GM23338 (cell line): ENCODE measurements at regions not wholly inside any gene's neighbourhood (a gene's known extent, or its start where the extent isn't known, plus 50 kb on each side); places are given as distances from the start of the nearest gene placed in this dataset.
A peak's percentile ranks its signal among the peaks of the same experiment; 100 is the strongest.

Experiments
- ATAC-seq: fragments of 200-7000 bp; cut with Tn5 transposase; 3 replicates; pipeline ENCODE4 v1.9.1; 2020
- DNase-seq: peaks from one replicate; pipeline ENCODE4 v3.0.0-alpha.2; 2015; ENCODE audit warnings: low spot score
- H2AFZ ChIP-seq: fragments of 200-600 bp; sonication (generic); 2 replicates; pipeline ENCODE4 v1.8.0; 2016; ENCODE audit warnings: antibody characterized with exemption, mild to moderate bottlenecking, moderate library complexity
- H3F3A ChIP-seq: fragments of 200-600 bp; sonication (generic); replicated peaks from 2 replicates; pipeline ENCODE4 v1.8.0; 2017; ENCODE audit warnings: antibody characterized with exemption, mixed run types, low read depth
- H3K27ac ChIP-seq: fragments of 200-600 bp; sonication (generic); 2 replicates; pipeline ENCODE4 v1.6.1; 2016; ENCODE audit warnings: low read depth
- H3K27me3 ChIP-seq: fragments of 200-600 bp; sonication (generic); 2 replicates; pipeline ENCODE4 v1.8.0; 2016; ENCODE audit warnings: mild to moderate bottlenecking, mixed run types, moderate library complexity; ENCODE audit not compliant: insufficient read depth
- H3K36me3 ChIP-seq: fragments of 200-600 bp; sonication (generic); 2 replicates; pipeline ENCODE4 v1.8.0; 2016; ENCODE audit warnings: mild to moderate bottlenecking; ENCODE audit not compliant: insufficient read depth
- H3K4me1 ChIP-seq: fragments of 200-600 bp; sonication (generic); 2 replicates; pipeline ENCODE4 v1.8.0; 2016; ENCODE audit warnings: mild to moderate bottlenecking, moderate library complexity; ENCODE audit not compliant: insufficient read depth
- H3K4me2 ChIP-seq: fragments of 200-600 bp; sonication (generic); 2 replicates; pipeline ENCODE4 v1.7.1; 2017; ENCODE audit warnings: mixed run types
- H3K4me3 ChIP-seq: fragments of 200-600 bp; sonication (generic); 2 replicates; pipeline ENCODE4 v1.6.1; 2016; ENCODE audit warnings: mixed run types
- H3K79me2 ChIP-seq: fragments of 200-600 bp; sonication (generic); replicated peaks from 2 replicates; pipeline ENCODE4 v1.8.0; 2017; ENCODE audit warnings: mild to moderate bottlenecking; ENCODE audit not compliant: insufficient read depth
- H3K9me2 ChIP-seq: fragments of 200-600 bp; sonication (generic); 2 replicates; pipeline ENCODE4 v1.8.0; 2017; ENCODE audit not compliant: insufficient read depth
- H4K20me1 ChIP-seq: fragments of 200-600 bp; sonication (generic); replicated peaks from 2 replicates; pipeline ENCODE4 v1.8.0; 2017; ENCODE audit warnings: mild to moderate bottlenecking; ENCODE audit not compliant: insufficient read depth
- H3K27ac Mint-ChIP-seq: 2 replicates; pipeline ENCODE4 v1.8.0; 2020; ENCODE audit warnings: inconsistent platforms, mild to moderate bottlenecking, moderate library complexity, mixed read lengths
- H3K27me3 Mint-ChIP-seq: 3 replicates; pipeline ENCODE4 v1.8.0; 2022; ENCODE audit warnings: low read depth, mild to moderate bottlenecking, moderate library complexity, mixed read lengths, inconsistent platforms; ENCODE audit not compliant: insufficient read depth, poor library complexity
- H3K36me3 Mint-ChIP-seq: 3 replicates; pipeline ENCODE4 v1.8.0; 2021; ENCODE audit warnings: low read depth, mild to moderate bottlenecking, inconsistent platforms, moderate library complexity, mixed read lengths
- H3K4me1 Mint-ChIP-seq: 3 replicates; pipeline ENCODE4 v1.8.0; 2020; ENCODE audit warnings: mild to moderate bottlenecking, inconsistent platforms, mixed read lengths
- H3K4me3 Mint-ChIP-seq: 3 replicates; pipeline ENCODE4 v1.8.0; 2021; ENCODE audit warnings: moderate library complexity, mild to moderate bottlenecking, inconsistent platforms, mixed read lengths
- H3K9me3 Mint-ChIP-seq: 3 replicates; pipeline ENCODE4 v1.8.0; 2020; ENCODE audit warnings: moderate library complexity, mild to moderate bottlenecking, inconsistent platforms, mixed read lengths
- CREB1 ChIP-seq: fragments of 250-450 bp; sonication (Bioruptor Pico); IDR thresholded peaks from 2 replicates; pipeline ENCODE4 v1.5.0; 2020; ENCODE audit warnings: low read depth, mild to moderate bottlenecking, moderate library complexity
- CTCF ChIP-seq, 2 experiments: fragments of 200-600 bp in 1 of 2; sonication (generic) in 1 of 2; conservative IDR thresholded peaks; 2 replicates each; pipeline versions ENCODE4 v1.5.1 to v1.6.1; 2016 to 2017; ENCODE audit warnings: antibody characterized with exemption in 2 of 2, low read depth in 2 of 2, mild to moderate bottlenecking in 2 of 2, moderate library complexity in 1 of 2
- EZH2 ChIP-seq: fragments of 200-600 bp; sonication (generic); IDR thresholded peaks from one replicate; pipeline ENCODE4 v1.8.0; 2017; ENCODE audit warnings: antibody characterized with exemption, mild to moderate bottlenecking, low read depth; ENCODE audit not compliant: unreplicated experiment
- EZH2phosphoT487 ChIP-seq: fragments of 200-600 bp; sonication (generic); IDR thresholded peaks from one replicate; pipeline ENCODE4 v1.8.1; 2018; ENCODE audit warnings: antibody characterized with exemption; ENCODE audit not compliant: unreplicated experiment
- JUNB ChIP-seq: IDR thresholded peaks from one replicate; pipeline ENCODE4 v1.6.1; 2016; ENCODE audit warnings: antibody characterized with exemption; ENCODE audit not compliant: unreplicated experiment
- NANOG ChIP-seq: IDR thresholded peaks from 2 replicates; pipeline ENCODE4 v1.6.1; 2016; ENCODE audit warnings: antibody characterized with exemption, borderline replicate concordance
- POLR2AphosphoS5 ChIP-seq: IDR thresholded peaks from 2 replicates; pipeline ENCODE4 v1.6.1; 2016; ENCODE audit warnings: antibody characterized with exemption, low read depth
- STAT1 ChIP-seq: IDR thresholded peaks from one replicate; pipeline ENCODE4 v1.6.1; 2016; ENCODE audit warnings: antibody characterized with exemption; ENCODE audit not compliant: unreplicated experiment
- ZNF114 ChIP-seq: fragments of 250-450 bp; sonication (Bioruptor Pico); IDR thresholded peaks from 2 replicates; pipeline ENCODE4 v1.5.0; 2020; ENCODE audit warnings: mild to moderate bottlenecking, moderate library complexity
- ZNF331 ChIP-seq: fragments of 250-450 bp; sonication (Bioruptor Pico); IDR thresholded peaks from 2 replicates; pipeline ENCODE4 v1.5.0; 2020; ENCODE audit warnings: low read depth, mild to moderate bottlenecking, moderate library complexity
- TF ChIP-seq, protein P1 (sequence below): IDR thresholded peaks from one replicate; pipeline ENCODE4 v1.6.1; 2018; ENCODE audit warnings: antibody characterized with exemption; ENCODE audit not compliant: unreplicated experiment
- TF ChIP-seq, protein P2 (sequence below): IDR thresholded peaks from 2 replicates; pipeline ENCODE4 v1.6.1; 2016; ENCODE audit warnings: antibody characterized with exemption

- no peak overlapping the region for H3K4me3 Mint-ChIP-seq
- peaks cover 7% of the 10 kb centered on the region for H3K27me3 Mint-ChIP-seq
- no peak overlapping the region for H3K27ac ChIP-seq
- H4K20me1 ChIP-seq = no peaks in the 10 kb centered on the region
- H3K36me3 Mint-ChIP-seq = no peaks in the 10 kb centered on the region
- DNase-seq (no peak), ATAC-seq (peak; percentile 54)
- H3K4me1 ChIP-seq = no peaks in the 10 kb centered on the region
- no peaks in the 10 kb centered on the region for H3F3A ChIP-seq
- peak overlapping the region; percentile 80 for H2AFZ ChIP-seq
- H3K4me3 ChIP-seq = no peak overlapping the region
- TF ChIP-seq ZNF331 = no peak
- TF ChIP-seq EZH2 = no peak
- no peak for TF ChIP-seq STAT1
- TF ChIP-seq NANOG = no peak
- H3K9me3 Mint-ChIP-seq = no peaks in the 10 kb centered on the region; the same call in 2 of the 3 replicates
- 0 out of 2 replicates have a peak, but pooled peaks cover 3% of the 10 kb centered on the region for H3K9me2 ChIP-seq
- no peaks in the 10 kb centered on the region for H3K79me2 ChIP-seq
- no peaks in the 10 kb centered on the region for H3K36me3 ChIP-seq
- H3K4me2 ChIP-seq = no peak overlapping the region
- H3K27ac Mint-ChIP-seq = no peak overlapping the region
- H3K4me1 Mint-ChIP-seq = peaks cover 17% of the 10 kb centered on the region
- no peaks in the 10 kb centered on the region for H3K27me3 ChIP-seq
Measured at GRCh38 chr18:70384181-70384790, 95.4 kb downstream of the SOCS6 start.

DNA sequence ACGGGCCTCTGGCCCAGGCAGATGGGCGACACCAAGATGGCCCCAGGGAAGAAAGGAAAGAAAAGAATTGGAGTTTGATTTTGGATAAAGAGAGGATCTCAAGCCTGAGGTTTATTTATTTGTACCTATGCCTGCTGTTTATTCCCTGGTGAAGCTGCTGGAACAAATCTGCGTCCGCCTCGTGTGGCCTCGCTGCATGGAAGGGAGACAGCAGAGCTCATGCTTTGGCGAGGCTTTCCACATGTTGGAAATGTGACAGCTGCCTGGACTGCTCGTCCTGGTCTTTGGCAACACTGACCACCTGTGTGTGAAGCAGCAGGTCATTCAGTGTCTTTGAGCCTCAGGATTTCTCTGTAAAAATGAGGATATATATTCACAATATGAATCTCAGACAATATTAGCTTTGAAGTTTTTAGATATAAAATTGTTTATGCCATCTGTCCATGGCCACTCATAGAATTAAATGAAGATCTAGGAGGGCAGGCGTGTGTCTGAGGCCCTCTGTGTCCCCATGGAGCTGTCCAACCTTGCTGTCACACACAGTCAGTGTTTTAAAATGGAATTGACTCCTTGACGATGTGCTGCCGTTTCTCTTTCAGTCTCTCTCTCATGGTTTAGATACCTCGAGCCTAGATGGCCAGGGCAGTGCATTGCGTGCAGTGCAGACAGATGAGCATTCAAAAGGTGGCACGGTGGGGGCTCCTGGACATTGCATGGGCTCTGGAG lies 94.3 kb downstream of the SOCS6 start:
- no peak for ATAC-seq

DNA sequence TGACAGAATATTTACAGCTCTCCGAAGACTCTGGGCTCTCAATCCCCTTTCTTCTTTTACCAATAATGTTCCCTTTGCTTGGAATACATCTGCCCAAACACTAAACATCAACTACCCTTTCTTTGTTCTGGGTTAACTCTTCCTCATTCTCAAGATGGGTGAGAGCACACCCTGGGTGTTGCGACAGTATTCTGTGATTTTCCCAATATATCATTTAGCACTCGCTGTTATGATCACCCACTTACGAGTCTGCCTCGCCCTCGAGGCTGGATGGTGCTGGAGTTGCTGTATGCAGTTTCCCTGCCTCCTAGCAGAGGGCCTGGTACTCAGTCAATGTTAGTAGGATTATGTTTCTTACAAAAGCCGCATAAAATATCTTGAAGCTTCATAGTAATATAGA lies 93.2 kb downstream of the SOCS6 start:
- Mint-ChIP-seq H3K36me3 (no peaks in the 10 kb centered on the region), H3K27me3 (peaks cover 9% of the 10 kb centered on the region), H3K4me3 (no peak overlapping the region), H3K9me3 (no peaks in the 10 kb centered on the region; the same call in 2 of the 3 replicates), H3K27ac (no peak overlapping the region), H3K4me1 (peaks cover 17% of the 10 kb centered on the region)
- Histone ChIP-seq H3K4me3 (no peak overlapping the region), H3K4me2 (no peak overlapping the region), H3K27me3 (no peaks in the 10 kb centered on the region), H3K4me1 (no peaks in the 10 kb centered on the region), H3K27ac (no peak overlapping the region), H4K20me1 (no peaks in the 10 kb centered on the region), H3K36me3 (no peaks in the 10 kb centered on the region), H3F3A (no peaks in the 10 kb centered on the region), H2AFZ (peak overlapping the region; percentile 56; the same call in 1 of the 2 replicates), H3K79me2 (no peaks in the 10 kb centered on the region), H3K9me2 (no peaks in the 10 kb centered on the region)
- no peak for DNase-seq
- ATAC-seq = no peak
- no peak for TF ChIP-seq POLR2AphosphoS5
- TF ChIP-seq CREB1 (CRISPR knock-in tag) = no peak
- no peak for TF ChIP-seq JUNB
- no peak for TF ChIP-seq NANOG
- no peak for TF ChIP-seq EZH2
- no peak for TF ChIP-seq EZH2phosphoT487
- TF ChIP-seq, protein P1, sequence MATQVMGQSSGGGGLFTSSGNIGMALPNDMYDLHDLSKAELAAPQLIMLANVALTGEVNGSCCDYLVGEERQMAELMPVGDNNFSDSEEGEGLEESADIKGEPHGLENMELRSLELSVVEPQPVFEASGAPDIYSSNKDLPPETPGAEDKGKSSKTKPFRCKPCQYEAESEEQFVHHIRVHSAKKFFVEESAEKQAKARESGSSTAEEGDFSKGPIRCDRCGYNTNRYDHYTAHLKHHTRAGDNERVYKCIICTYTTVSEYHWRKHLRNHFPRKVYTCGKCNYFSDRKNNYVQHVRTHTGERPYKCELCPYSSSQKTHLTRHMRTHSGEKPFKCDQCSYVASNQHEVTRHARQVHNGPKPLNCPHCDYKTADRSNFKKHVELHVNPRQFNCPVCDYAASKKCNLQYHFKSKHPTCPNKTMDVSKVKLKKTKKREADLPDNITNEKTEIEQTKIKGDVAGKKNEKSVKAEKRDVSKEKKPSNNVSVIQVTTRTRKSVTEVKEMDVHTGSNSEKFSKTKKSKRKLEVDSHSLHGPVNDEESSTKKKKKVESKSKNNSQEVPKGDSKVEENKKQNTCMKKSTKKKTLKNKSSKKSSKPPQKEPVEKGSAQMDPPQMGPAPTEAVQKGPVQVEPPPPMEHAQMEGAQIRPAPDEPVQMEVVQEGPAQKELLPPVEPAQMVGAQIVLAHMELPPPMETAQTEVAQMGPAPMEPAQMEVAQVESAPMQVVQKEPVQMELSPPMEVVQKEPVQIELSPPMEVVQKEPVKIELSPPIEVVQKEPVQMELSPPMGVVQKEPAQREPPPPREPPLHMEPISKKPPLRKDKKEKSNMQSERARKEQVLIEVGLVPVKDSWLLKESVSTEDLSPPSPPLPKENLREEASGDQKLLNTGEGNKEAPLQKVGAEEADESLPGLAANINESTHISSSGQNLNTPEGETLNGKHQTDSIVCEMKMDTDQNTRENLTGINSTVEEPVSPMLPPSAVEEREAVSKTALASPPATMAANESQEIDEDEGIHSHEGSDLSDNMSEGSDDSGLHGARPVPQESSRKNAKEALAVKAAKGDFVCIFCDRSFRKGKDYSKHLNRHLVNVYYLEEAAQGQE = no peak
- TF ChIP-seq STAT1 = no peak
- no peak for TF ChIP-seq ZNF331
- TF ChIP-seq, protein P2, sequence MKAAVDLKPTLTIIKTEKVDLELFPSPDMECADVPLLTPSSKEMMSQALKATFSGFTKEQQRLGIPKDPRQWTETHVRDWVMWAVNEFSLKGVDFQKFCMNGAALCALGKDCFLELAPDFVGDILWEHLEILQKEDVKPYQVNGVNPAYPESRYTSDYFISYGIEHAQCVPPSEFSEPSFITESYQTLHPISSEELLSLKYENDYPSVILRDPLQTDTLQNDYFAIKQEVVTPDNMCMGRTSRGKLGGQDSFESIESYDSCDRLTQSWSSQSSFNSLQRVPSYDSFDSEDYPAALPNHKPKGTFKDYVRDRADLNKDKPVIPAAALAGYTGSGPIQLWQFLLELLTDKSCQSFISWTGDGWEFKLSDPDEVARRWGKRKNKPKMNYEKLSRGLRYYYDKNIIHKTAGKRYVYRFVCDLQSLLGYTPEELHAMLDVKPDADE = no peak
- TF ChIP-seq CTCF (conservative IDR thresholded peaks at IDR 0.05; ENCODE audit: low read depth in 2 of 2) = no peak
- TF ChIP-seq ZNF114 (CRISPR knock-in tag) = no peak

More for the DNA sequence above, 94.3 kb downstream of the SOCS6 start:
- no peak overlapping the region for H2AFZ ChIP-seq
- Mint-ChIP-seq H3K9me3 (no peaks in the 10 kb centered on the region; the same call in 2 of the 3 replicates), H3K27me3 (peaks cover 7% of the 10 kb centered on the region), H3K4me3 (no peak overlapping the region), H3K4me1 (peaks cover 17% of the 10 kb centered on the region), H3K36me3 (no peaks in the 10 kb centered on the region), H3K27ac (no peak overlapping the region)
- no peaks in the 10 kb centered on the region for H3K9me2 ChIP-seq
- no peak overlapping the region for H3K27ac ChIP-seq
- no peak overlapping the region for H3K4me2 ChIP-seq
- no peak overlapping the region for H3K4me3 ChIP-seq
- H3K79me2 ChIP-seq = no peaks in the 10 kb centered on the region
- H4K20me1 ChIP-seq = no peaks in the 10 kb centered on the region
- no peaks in the 10 kb centered on the region for H3F3A ChIP-seq
- DNase-seq = no peak
- no peaks in the 10 kb centered on the region for H3K36me3 ChIP-seq
- H3K27me3 ChIP-seq = no peaks in the 10 kb centered on the region
- no peaks in the 10 kb centered on the region for H3K4me1 ChIP-seq
- no peak for TF ChIP-seq ZNF331
